HG03139 (cell line): ENCODE measurements at regions not wholly inside any gene's neighbourhood (a gene's known extent, or its start where the extent isn't known, plus 50 kb on each side); places are given as distances from the start of the nearest gene placed in this dataset.
"Not testable (repeated sequence)": the region's sequence is repeated elsewhere in the genome, so short reads cannot be mapped to it uniquely, and the experiment has no call there.

Experiments used
- ATAC-seq: cut with Tn5 transposase; IDR thresholded peaks from one replicate; pipeline ENCODE4 v1.9.1; 2021; ENCODE audit not compliant: unreplicated experiment

GRCh38 chr9:38133595-38133994 lies 64.6 kb upstream of the SHB start:
- ATAC-seq = no peak

GRCh38 chr9:38132956-38133355 lies 63.9 kb upstream of the SHB start:
- no peak for ATAC-seq

GRCh38 chr9:38131729-38132128 lies 62.7 kb upstream of the SHB start:
- no peak for ATAC-seq

- no peak for ATAC-seq
Measured at GRCh38 chr9:38130724-38131123, 61.7 kb upstream of the SHB start.

- no peak for ATAC-seq
Measured at GRCh38 chr9:38129366-38129765, 60.3 kb upstream of the SHB start.

- no peak for ATAC-seq
Measured at GRCh38 chr9:38128752-38129270, 59.8 kb upstream of the SHB start.

GRCh38 chr9:38127271-38127839 lies 58.3 kb upstream of the SHB start:
- ATAC-seq = no peak

GRCh38 chr9:38126730-38127129 lies 57.7 kb upstream of the SHB start:
- ATAC-seq = no peak

GRCh38 chr9:38125889-38126288 lies 56.9 kb upstream of the SHB start:
- no peak for ATAC-seq

- ATAC-seq = not testable (repeated sequence)
Measured at GRCh38 chr9:38123359-38123758, 54.3 kb upstream of the SHB start.

- no peak for ATAC-seq
Measured at GRCh38 chr9:38120961-38121360, 51.9 kb upstream of the SHB start.

GRCh38 chr9:38119560-38120236 lies 50.7 kb upstream of the SHB start:
- no peak for ATAC-seq

GRCh38 chr9:38118862-38119438 lies 49.9 kb upstream of the SHB start:
- ATAC-seq = no peak
